Kidney capillary endothelial cell (primary cell): ENCODE measurements at regions not wholly inside any gene's neighbourhood (a gene's known extent, or its start where the extent isn't known, plus 50 kb on each side); places are given as distances from the start of the nearest gene placed in this dataset.

Source experiments
- DNase-seq: peaks from one replicate; pipeline ENCODE4 v3.0.0-alpha.2; 2018; ENCODE audit warnings: low spot score

DNA sequence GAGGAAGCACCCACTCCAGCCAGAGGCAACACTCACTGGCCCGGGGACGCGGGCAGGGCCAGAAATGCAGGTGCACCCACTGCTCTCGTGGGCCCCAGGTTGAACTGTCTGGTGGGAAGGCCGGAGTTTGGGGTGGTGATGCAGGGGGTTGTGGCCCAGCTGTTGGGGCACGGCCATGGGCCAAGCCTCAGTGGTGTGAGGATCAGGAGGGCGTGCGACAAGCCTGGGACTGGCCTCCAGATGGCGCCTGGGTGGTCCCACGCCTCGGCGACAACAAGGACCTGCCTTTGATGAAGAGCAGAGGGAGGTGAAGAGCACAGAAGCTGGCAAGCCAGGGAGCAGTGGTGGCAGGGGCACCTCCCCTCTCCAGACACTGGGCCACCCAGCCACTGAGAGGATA lies 240.8 kb downstream of the BRD1 start:
- no peak for DNase-seq

DNA sequence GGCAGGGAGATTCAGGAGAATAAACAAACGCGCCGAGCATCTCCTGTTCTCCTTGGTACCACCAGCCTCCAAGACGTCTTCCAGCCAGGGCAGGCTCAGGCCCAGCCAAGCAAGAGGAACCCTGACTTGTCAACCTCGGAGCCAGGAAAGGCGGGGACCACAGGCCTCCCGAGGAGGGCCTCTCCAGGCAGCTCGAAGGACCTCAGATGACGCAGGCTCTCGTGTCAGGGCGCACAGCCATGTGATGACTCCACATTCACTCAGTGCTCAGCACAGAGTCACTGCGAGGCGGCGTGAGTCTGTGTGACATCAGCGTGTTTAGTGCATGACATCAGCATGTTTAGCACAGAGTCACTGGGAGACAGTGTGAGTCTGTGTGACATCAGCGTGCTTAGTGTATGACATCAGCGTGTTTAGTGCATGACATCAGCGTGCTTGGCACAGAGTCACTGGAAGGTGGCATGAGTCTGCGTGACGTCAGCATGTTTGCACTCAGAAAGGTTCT lies 241.4 kb downstream of the BRD1 start:
- DNase-seq = no peak

DNA sequence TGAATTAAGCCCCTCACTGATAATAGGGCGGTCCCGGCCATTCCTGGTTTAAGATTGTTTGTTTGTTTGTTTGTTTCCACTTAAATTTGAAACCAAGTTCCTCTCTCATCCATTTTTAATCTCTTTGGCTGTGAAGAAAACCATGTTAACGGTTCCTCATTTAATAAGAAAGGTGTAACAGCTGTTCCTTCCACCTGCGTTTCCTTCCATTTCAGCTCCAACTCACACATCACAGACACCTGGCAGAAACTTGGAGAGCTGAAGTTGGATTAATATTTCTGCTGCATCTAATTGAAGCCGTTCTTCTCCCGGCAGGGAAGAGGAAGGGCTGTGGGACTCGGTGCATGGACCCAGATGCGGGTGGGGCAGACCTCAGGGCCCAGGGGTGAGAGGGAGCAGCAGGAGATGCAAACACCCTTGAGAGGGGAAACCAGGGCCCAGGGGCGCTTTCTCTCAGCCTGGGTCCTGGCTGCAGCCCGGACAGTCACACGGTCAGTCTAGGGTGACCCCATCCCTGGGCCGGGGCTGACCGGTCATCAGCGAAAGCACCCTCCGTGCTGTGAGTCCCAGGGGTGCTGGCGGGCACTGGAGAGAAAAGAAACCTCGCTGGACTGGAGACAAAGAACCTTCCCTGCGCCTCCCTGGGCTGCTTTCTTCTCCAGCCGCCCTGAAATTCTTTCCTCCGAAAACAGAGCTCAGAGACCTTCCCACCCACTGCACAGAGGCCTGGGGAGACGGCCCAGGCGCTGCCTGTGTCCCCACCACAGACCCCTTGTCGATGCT lies 242.0 kb downstream of the BRD1 start:
- DNase-seq = no peak

DNA sequence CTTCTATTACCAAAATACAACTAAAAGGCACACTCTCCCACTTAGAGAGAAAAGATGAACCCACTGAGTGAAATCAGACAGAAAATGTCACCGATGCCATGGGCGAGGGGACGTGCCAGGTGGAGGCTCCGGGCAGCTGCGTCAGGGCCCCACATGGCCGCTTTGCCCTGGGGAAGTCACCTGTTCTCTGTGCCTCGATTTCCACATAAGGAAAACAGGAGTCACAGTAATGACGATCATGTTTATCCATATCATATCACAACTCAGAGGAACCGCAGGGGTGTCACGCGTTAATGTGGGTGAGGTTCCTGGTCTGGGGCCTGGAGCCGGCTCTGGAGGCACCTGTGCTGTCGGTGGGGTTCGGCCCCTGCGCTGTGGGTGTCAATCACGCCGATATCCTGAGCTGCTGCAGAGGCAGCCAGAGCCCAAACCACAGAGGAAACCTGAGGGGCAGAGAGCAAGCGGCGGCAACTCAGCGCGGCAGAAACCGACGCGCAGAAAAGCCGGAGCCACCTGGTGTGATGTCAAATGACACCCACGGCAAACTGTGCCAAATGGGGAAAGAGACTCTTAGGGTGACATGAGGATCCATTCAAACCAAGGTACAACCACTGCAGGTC lies 243.7 kb downstream of the BRD1 start:
- no peak for DNase-seq

DNA sequence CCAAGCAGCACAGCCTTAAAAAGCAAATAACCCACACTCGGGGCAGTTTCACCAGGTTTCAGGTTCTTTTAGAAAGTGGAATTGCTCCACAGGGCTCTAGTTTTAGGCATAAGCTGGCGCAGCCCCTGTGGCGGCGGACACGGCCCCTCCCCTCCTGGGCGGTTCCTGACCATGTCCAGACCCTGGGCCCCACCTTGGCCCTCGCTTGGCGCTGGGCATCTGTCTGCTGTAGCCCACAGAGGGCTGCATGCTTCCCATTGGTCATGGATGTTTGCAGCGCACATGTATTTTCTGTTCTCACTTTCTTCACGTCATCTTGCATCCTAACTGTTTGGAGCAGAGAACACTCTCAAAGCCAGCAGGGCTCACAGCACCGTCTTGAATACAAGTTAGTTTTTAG lies 244.3 kb downstream of the BRD1 start:
- DNase-seq = no peak

DNA sequence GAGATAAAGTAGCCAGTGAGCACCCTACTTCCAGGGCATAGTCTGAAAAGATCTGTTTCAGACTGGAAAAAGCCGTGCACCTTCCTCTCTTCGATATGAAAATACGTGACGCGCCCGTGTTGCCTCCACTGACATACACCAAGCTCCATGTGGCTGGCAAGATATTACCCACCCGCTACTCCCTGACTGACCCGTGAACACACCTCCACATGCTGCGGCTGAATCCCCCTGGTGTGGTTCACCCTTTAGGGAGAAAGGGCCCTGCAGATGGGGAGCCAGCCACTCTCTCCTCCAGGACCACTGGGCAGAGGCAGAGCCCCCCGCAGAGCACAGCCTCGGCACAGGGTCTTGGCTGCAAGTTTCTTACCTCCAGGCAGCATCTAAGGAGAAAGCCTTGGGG lies 245.0 kb downstream of the BRD1 start:
- no peak for DNase-seq

DNA sequence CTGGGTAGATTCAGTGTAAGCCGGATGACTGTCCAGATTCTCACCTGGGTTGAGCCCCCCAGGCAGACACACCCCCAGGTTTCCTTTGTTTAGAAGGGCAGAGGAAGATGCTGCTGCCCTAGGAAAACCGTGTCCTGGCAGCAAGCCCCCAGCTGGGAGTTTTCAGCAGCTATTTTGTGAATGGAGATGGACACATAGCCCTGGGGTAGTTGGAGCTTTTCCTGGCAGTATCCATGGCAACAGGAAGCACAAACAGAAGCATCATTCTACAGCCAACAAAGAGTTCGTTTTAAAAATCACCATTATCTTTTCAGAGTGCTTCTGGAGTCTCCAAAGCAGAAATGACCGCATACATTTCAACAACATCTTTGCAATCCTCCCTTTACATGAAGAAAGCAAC lies 245.5 kb downstream of the BRD1 start:
- DNase-seq = no peak

DNA sequence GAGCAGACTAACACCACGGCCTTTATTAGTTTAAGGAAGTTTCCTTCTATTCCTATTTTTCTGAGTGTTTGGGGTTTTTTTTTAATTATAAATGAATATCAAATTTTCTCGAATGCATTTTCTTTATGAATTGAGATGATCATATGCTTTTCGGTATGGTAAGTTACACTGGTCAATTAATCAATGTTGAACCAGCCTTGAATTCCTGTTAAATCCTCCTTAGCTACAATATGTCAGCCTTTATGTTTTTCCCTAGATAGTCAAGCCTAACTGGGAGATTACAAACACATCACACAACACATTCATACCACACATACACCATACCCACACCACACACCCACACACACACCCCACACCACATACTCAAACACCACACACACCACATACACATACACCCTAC lies 247.6 kb downstream of the BRD1 start:
- DNase-seq = no peak

DNA sequence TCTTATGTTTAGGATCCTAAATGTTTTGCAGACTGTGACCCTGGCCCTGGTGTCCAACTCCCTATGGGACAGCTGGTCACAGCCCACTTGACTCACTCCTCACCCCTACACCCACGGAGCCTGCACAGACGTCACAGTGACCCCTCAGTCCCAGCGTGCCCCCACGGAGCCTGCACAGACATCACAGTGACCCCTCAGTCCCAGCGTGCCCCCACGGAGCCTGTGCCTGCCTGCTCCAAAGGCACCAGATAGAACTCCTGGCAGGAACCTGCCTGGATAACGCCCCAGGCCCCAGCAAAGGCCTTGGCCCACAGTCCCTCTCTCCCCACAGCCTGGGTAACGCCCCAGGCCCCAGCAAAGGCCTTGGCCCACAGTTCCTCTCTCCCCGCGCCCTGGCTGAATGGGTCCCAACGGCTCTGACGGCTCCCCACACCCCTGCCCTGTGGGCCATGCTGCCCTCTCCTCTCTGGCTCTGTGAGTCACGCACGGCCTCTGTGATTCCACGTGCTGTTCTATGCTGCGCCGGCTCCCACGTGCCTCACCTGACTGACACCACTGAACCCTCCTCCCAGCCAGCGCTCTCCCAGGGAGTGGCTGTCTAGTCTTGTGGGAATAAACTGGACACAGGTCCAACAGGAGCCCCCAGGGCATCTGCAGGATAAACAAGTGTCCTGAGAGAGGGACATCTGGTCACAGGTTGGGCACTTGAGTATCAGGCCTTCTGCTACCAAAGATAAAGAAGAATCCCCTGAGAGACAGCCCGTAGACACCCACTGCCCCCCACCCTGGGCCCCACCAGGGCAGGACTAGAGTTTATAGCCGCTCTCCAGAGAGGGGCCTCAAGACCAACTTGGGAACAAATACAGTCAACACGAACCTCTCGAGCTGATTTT lies 250.3 kb downstream of the BRD1 start:
- DNase-seq = no peak

DNA sequence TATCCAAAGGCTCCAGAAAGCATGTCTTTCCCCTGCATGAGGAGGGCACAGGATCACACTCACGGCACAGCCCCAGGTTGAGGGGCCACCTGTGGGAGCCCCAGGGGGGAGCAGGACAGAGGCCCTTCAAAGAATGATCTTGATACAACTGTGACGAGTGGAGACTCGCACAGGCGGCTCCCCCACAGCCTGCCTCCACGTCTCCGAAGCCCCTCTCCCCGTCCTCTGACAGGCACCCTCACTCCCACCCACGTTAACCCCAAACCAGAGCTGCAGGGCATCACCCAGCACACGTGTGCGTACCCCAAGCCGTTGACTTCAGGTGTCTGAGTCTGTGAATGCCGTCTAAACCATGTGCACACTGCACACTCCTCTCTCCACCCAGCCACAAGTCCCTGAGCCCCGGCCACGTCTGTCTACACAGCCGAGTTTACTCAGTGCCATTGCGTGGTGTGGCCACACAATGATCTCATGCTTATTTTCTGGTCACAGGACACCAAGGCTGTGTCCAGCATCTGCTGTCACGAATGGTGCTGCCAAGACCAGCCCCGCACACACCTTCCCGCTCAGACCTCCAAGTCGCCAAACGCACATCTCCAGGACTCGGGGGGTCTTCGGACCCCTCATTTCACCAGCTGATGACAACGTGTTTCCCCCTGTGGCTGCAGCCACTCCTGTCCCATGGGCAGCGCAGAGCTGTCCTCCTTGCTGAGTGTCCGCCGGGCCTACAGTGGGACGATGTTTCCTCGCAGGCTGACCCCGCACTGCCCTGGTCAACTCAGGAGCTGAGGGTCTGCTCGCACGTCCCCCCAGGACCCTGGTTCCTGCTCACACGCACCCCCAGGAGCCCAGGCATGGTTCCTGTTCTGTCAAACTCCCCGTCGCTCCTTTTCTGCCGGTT lies 251.2 kb downstream of the BRD1 start:
- DNase-seq = no peak

DNA sequence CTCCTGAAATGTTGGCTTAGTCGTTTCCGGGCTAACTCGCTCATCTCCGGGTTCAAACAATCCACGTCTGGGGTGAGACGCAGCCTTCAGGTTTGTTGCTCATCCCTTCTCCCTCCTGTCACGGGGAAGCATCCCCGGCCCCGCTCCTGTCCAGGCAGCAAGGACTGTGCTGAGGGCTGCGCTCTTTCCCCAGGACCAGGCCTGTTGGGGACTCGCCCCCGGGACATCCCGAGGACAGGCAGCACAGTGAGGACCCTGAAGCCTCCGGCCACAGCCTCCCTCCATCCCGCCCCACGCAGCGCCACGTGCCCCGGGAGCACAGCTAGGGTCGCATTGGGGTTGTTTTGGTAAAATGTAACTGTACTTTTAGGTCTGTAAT lies 252.0 kb downstream of the BRD1 start:
- DNase-seq = no peak

DNA sequence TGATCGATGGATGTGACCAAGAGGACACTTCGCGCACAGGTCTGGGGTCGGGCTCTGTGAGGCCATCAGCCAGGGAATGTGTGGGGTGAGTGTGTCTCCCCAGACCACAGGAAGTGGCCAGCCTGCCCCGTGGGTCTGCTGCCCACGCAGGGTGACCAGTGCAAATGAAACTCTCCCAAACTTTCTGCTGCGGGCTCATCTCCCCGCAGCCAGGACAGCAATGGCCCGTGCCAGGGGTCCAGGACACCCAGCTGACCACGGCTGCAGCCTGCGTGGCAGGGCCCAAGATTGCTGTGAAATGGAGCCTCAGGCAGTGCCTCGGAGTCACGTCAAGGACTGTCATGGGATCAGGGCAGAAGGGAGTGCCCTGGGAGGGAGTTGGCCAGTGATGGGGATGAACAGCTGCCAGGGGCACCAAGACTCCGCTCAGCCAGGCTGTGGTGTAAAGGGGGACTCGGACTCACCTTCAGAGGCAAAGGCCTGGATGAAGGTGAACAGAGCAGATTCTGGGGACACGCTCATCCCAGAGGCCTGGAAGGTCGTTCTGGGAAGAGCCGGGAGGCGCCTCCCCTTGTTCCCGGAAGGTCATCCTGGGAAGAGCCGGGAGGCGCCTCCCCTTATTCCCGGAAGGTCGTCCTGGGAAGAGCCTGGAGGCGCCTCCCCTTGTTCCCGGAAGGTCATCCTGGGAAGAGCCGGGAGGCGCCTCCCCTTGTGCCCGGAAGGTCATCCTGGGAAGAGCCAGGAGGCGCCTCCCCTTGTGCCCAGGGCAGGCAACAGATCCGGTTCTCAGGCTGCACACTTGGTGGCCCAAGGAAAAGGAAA lies 252.6 kb downstream of the BRD1 start:
- peak; percentile 65 for DNase-seq

DNA sequence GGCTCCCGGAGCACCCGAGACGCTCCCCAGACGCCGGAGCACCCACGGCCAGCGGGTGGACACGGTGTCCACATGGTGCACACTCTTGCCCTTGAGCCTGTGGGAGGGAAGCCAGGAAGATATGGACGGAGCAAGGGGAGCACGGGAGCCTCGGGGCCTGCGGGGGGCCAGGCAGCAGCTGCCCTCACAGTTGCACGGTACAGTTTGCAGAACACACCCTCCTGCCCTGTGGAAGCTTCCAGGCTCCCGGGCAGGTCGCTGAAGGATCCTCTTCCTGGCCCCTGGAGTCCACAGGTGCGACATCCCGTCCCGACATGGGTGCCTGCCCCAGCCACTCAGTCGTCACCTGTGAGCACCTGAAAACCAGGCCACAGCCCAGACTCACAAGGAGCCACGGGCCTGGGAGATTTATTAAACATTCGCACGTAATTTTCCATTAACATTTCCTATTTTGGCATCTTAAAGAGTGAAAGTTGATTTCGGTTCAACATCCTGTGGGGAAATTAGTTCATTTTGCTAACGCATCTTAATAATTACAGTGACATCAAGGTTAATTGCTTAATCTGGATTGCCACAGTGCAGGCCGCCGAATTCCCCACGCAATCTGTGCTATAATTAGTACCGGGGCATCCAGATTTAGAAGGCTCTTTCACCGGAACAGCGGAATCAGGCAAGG lies 253.3 kb downstream of the BRD1 start:
- no peak for DNase-seq

DNA sequence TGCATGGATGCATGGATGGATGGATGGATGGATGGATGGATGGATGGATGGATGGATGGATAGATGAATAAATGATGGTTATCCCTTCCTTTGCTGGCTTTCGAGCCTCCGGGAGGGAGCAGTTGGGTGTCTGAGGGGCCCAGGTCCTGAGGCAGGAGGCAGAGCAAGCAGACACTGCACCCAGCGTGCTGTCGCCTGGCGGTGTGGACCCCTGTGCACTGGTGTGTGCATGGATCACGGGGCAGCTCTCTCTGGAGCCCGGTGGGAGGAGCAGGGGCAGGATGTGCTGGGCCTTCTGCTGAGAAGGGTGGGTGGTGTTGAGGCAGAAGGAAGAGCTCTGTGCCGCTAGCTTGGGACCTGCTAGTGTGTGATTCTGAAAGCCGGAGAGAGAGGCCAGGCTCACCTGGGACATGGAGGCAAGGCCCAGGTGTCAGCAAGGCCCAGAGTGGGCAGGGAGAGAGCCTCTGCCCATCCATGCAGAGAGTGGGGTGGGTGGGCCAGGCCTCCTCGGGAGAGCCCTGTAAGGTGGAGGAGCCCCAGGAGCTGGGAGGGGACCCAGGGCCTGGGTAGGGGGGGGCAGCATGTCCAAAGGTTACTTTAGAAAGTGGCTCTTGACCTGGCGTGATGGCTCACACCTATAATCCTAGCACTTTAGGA lies 254.4 kb downstream of the BRD1 start:
- DNase-seq = no peak

DNA sequence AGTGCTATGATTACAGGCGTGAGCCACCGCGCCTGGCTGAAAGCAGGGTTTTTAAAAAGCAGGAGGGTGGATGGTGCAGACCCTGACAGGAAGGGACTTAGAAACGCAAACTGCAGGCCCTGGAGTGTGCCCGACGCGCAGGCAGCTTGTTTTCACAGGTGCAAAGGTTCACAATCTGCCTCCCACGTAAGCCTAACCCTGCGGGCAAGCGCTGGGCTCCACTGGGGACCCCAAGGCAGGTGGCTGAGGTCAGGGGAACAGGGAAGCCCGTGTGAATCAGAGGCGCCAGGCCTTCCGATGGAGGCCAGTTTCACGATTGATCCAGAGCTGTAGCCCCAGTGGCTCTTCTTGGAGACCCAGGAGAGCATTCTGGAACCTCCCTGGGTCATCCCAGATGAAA lies 256.3 kb downstream of the BRD1 start:
- DNase-seq = no peak

DNA sequence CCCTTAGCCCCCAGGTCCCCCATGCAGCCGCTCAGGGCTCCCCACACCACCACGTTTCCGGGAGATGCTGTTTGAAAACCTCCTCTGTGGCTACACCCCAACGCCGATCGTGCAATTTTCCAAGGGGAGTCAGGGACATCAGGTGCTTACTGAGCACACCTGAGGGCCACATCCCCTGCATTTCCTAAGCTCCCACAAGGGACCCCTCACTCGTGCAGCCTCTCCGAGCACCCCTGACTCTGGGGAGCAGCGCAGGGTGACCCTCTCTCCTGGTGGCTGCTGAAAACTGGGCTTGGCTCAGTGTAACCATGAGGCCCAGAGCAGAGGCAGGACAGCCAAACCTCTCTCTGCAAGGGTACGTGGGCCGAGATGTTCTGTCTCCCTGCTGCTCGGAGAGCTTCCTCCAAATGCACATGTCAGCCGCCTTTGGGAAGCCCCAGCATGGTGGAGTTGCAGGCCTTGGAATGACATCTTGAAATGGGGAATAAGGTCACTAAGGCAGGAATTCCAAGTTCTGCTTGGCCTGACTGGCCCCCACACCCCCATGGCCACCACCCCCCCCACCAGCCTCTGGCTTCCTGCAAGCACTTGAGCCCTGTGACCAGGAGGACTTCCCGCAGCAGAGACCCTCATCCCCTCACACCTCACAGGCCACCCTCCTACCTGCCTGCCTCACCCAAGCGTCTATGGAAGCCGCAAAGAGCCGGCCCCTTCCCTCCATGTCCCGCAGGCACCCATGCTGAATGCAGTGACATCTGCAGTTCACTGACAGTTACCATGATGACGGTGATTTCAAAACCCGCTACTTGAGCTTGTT lies 257.4 kb downstream of the BRD1 start:
- DNase-seq = no peak

DNA sequence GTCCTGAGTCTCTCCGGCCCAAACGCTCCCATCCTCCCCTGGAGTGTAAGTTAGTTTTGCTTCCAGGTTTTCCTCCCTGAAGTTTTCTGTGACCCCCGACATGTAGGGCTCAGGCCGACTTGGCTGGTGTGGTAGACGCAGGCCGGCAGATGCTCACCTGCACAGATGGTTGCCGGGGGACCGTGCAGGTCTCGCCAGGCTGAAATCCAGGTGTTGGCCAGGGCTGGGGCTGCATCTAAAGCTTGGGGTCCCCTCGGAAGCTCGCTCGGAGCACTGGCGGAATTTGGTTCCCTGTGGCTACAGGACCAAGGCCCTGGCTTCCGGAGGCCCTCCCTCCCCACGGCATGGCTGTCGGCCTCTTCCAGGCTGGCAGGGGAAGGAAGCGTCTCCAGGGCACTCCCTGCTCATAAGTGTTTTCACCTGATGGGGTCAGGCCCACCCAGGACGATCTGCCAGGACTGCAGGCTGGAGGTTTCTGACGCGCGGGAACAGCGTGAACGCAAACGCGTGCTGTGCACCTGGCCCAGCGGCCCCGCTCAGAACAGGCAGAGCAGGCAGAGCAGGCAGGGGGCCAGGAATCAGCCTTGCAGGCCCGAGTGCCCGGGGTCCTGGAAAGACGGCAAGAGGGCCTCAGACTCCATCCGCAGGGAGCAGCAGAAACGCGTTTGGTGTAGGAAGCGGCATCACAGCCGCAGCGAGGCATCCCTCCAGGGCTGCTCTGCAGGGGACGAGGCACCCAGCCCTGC lies 258.2 kb downstream of the BRD1 start:
- DNase-seq = no peak

DNA sequence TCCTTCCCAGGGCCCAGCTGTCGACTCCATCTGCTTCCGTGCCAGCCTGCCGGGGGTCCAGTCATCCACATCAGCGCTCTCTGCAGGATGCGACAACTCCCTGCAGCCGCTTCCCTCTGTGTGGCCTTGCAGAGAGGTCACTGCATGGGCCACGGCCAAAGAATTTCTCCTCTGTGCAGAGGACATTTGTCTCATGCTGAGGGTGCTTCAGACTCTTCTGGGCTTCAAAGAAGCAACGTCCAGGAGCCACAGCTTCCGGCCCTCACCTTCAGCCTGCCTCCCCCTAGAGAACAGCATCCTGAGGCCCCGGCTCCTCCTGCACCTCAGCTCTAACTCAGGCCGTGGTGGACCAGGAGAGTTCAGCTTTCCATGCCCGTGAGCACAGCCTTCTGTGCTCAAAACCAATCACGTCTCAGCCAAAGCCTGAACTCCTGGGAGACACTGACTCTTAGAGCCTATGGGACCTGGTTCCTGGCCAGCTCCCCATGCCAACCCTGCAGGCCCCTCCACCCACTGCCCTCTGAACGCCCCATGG lies 258.9 kb downstream of the BRD1 start:
- DNase-seq = no peak
